WERI-Rb-1 (cell line): ENCODE measurements at regions not wholly inside any gene's neighbourhood (a gene's known extent, or its start where the extent isn't known, plus 50 kb on each side); places are given as distances from the start of the nearest gene placed in this dataset.
A peak's percentile ranks its signal among the peaks of the same experiment; 100 is the strongest.

Experiments
- DNase-seq: peaks from one replicate; pipeline ENCODE4 v3.0.0-alpha.2; 2020
- H3K27ac ChIP-seq: fragments of 250-450 bp; sonication (Bioruptor Pico); 2 replicates; pipeline ENCODE4 v1.5.1; 2020; ENCODE audit warnings: mild to moderate bottlenecking, moderate library complexity
- H3K27me3 ChIP-seq: fragments of 250-450 bp; sonication (Bioruptor Pico); 2 replicates; pipeline ENCODE4 v1.5.1; 2021; ENCODE audit warnings: mild to moderate bottlenecking, low read depth, moderate library complexity; ENCODE audit not compliant: insufficient read depth, severe bottlenecking
- H3K36me3 ChIP-seq: fragments of 250-450 bp; sonication (Bioruptor Pico); 2 replicates; pipeline ENCODE4 v1.5.1; 2020; ENCODE audit warnings: mild to moderate bottlenecking, moderate library complexity
- H3K4me3 ChIP-seq: 2 replicates; pipeline ENCODE4 v1.5.1; 2011; ENCODE audit warnings: low read depth, mild to moderate bottlenecking, control low read depth, low read length
- H3K9me3 ChIP-seq: fragments of 250-450 bp; sonication (Bioruptor Pico); 2 replicates; pipeline ENCODE4 v1.5.1; 2021; ENCODE audit warnings: mild to moderate bottlenecking, moderate library complexity; ENCODE audit not compliant: severe bottlenecking
- TF ChIP-seq, protein P1 (sequence below): IDR thresholded peaks from 2 replicates; pipeline ENCODE4 v1.5.1; 2011; ENCODE audit warnings: low read depth, mild to moderate bottlenecking, control low read depth, inconsistent platforms, low read length

- Histone ChIP-seq H3K27me3 (no peaks in the 10 kb centered on the region), H3K36me3 (no peaks in the 10 kb centered on the region), H3K4me3 (no peak overlapping the region), H3K27ac (no peak overlapping the region), H3K9me3 (peaks cover 6% of the 10 kb centered on the region)
- TF ChIP-seq, protein P1, sequence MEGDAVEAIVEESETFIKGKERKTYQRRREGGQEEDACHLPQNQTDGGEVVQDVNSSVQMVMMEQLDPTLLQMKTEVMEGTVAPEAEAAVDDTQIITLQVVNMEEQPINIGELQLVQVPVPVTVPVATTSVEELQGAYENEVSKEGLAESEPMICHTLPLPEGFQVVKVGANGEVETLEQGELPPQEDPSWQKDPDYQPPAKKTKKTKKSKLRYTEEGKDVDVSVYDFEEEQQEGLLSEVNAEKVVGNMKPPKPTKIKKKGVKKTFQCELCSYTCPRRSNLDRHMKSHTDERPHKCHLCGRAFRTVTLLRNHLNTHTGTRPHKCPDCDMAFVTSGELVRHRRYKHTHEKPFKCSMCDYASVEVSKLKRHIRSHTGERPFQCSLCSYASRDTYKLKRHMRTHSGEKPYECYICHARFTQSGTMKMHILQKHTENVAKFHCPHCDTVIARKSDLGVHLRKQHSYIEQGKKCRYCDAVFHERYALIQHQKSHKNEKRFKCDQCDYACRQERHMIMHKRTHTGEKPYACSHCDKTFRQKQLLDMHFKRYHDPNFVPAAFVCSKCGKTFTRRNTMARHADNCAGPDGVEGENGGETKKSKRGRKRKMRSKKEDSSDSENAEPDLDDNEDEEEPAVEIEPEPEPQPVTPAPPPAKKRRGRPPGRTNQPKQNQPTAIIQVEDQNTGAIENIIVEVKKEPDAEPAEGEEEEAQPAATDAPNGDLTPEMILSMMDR: no peak
- DNase-seq: no peak
Measured at GRCh38 chr6:14784596-14785492, 461.0 kb upstream of the JARID2 start.

- H3K4me3 ChIP-seq: no peak overlapping the region
- no peaks in the 10 kb centered on the region for H3K27me3 ChIP-seq
- no peak for DNase-seq
- no peaks in the 10 kb centered on the region for H3K36me3 ChIP-seq
- TF ChIP-seq, protein P1: no peak
- H3K27ac ChIP-seq: no peak overlapping the region
- peaks cover 6% of the 10 kb centered on the region for H3K9me3 ChIP-seq
Measured at GRCh38 chr6:14785493-14785790, 460.4 kb upstream of the JARID2 start.

- TF ChIP-seq, protein P1: no peak
- Histone ChIP-seq H3K36me3 (no peaks in the 10 kb centered on the region), H3K9me3 (peaks cover 6% of the 10 kb centered on the region), H3K27me3 (no peaks in the 10 kb centered on the region), H3K4me3 (no peak overlapping the region), H3K27ac (no peak overlapping the region)
- DNase-seq: no peak
Measured at GRCh38 chr6:14786008-14786407, 459.9 kb upstream of the JARID2 start.

- Histone ChIP-seq H3K27ac (no peak overlapping the region), H3K9me3 (peaks cover 6% of the 10 kb centered on the region), H3K36me3 (no peaks in the 10 kb centered on the region), H3K4me3 (no peak overlapping the region), H3K27me3 (no peaks in the 10 kb centered on the region)
- TF ChIP-seq, protein P1: no peak
- DNase-seq: no peak
Measured at GRCh38 chr6:14786455-14786854, 459.4 kb upstream of the JARID2 start.

GRCh38 chr6:14787250-14787649 lies 458.6 kb upstream of the JARID2 start:
- peaks cover 6% of the 10 kb centered on the region for H3K9me3 ChIP-seq
- no peak overlapping the region for H3K4me3 ChIP-seq
- TF ChIP-seq, protein P1: no peak
- H3K36me3 ChIP-seq: no peaks in the 10 kb centered on the region
- no peaks in the 10 kb centered on the region for H3K27me3 ChIP-seq
- DNase-seq: no peak
- H3K27ac ChIP-seq: no peak overlapping the region

- TF ChIP-seq, protein P1: 0 out of 2 replicates have a peak, but pooled peaks have one; percentile 17
- no peak for DNase-seq
- no peak overlapping the region for H3K27ac ChIP-seq
- H3K9me3 ChIP-seq: peaks cover 6% of the 10 kb centered on the region
- no peak overlapping the region for H3K4me3 ChIP-seq
- H3K27me3 ChIP-seq: no peaks in the 10 kb centered on the region
- no peaks in the 10 kb centered on the region for H3K36me3 ChIP-seq
Measured at GRCh38 chr6:14787677-14788076, 458.2 kb upstream of the JARID2 start.
